Body of pancreas (tissue), 4 donors: ENCODE measurements at regions not wholly inside any gene's neighbourhood (a gene's known extent, or its start where the extent isn't known, plus 50 kb on each side); places are given as distances from the start of the nearest gene placed in this dataset.

ENCODE experiments used
- POLR2A ChIP-seq, 3 donors: fragments of 450-650 bp; IDR thresholded peaks; one replicate each; pipeline ENCODE4 v1.6.1; 2016; ENCODE audit warnings: antibody characterized with exemption in 3 of 3, mild to moderate bottlenecking in 2 of 3
- TF ChIP-seq, protein P1 (sequence below), 7 experiments: fragments of 450-650 bp in 4 of 7; fragments of 200-600 bp in 3 of 7; sonication (generic) in 3 of 7; IDR thresholded peaks; one replicate each; pipeline ENCODE4 v1.5.1; 2016 to 2019; ENCODE audit warnings: antibody characterized with exemption in 7 of 7

DNA sequence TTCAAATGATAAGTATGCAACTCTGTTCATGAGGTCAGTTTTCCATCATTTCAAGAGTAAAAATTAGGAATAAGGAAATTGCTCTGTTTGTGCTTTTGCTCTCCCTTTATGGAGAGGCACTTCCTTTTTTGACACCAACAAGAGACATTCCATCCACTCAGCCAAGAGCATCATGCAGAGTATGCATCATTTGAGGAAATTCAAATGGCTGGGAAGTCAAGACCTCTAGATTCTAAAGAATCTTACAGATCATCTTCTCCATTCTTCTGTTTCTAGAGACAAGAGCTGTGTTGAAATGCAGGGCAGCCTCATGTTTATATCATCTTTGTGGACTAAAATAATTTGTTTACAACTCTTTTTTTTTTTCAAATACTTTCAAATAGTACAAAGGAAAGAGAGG, 669.4 kb downstream of the CDH11 start:
- no peak for TF ChIP-seq POLR2A (IDR thresholded peaks at IDR 0.05)
- TF ChIP-seq, protein P1, sequence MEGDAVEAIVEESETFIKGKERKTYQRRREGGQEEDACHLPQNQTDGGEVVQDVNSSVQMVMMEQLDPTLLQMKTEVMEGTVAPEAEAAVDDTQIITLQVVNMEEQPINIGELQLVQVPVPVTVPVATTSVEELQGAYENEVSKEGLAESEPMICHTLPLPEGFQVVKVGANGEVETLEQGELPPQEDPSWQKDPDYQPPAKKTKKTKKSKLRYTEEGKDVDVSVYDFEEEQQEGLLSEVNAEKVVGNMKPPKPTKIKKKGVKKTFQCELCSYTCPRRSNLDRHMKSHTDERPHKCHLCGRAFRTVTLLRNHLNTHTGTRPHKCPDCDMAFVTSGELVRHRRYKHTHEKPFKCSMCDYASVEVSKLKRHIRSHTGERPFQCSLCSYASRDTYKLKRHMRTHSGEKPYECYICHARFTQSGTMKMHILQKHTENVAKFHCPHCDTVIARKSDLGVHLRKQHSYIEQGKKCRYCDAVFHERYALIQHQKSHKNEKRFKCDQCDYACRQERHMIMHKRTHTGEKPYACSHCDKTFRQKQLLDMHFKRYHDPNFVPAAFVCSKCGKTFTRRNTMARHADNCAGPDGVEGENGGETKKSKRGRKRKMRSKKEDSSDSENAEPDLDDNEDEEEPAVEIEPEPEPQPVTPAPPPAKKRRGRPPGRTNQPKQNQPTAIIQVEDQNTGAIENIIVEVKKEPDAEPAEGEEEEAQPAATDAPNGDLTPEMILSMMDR (IDR thresholded peaks at IDR 0.05), result no peak
